Left ventricle myocardium inferior (tissue), 1 donor: ENCODE measurements at regions not wholly inside any gene's neighbourhood (a gene's known extent, or its start where the extent isn't known, plus 50 kb on each side); places are given as distances from the start of the nearest gene placed in this dataset.

Experiments
- DNase-seq: peaks from one replicate; pipeline ENCODE4 v3.0.0-alpha.2; 2020
- H3K27ac ChIP-seq: fragments of 200-600 bp; replicated peaks from 2 replicates; pipeline ENCODE4 v1.8.0; 2021
- H3K27me3 ChIP-seq: fragments of 200-600 bp; 2 replicates; pipeline ENCODE4 v1.8.0; 2021; ENCODE audit warnings: low read depth
- H3K36me3 ChIP-seq: fragments of 200-600 bp; 2 replicates; pipeline ENCODE4 v1.8.0; 2021
- H3K4me1 ChIP-seq: fragments of 200-600 bp; 2 replicates; pipeline ENCODE4 v1.8.0; 2021
- H3K4me3 ChIP-seq: fragments of 200-600 bp; 2 replicates; pipeline ENCODE4 v1.8.0; 2021; ENCODE audit warnings: mild to moderate bottlenecking, moderate library complexity
- H3K9me3 ChIP-seq: fragments of 200-600 bp; replicated peaks from 2 replicates; pipeline ENCODE4 v1.8.0; 2021
- CTCF ChIP-seq: fragments of 200-600 bp; IDR thresholded peaks from 2 replicates; pipeline ENCODE4 v1.8.0; 2021; ENCODE audit warnings: antibody characterized with exemption, mild to moderate bottlenecking, borderline replicate concordance
- intact Hi-C: fragments of 100-400 bp; cut with micrococcal nuclease; formaldehyde crosslinking; loops from one replicate; pipeline ENCODE4 v1.11.0; 2022
- donor health status: DM: no; HTN: yes; CAD: no; lungs with severe emphysema.

DNA sequence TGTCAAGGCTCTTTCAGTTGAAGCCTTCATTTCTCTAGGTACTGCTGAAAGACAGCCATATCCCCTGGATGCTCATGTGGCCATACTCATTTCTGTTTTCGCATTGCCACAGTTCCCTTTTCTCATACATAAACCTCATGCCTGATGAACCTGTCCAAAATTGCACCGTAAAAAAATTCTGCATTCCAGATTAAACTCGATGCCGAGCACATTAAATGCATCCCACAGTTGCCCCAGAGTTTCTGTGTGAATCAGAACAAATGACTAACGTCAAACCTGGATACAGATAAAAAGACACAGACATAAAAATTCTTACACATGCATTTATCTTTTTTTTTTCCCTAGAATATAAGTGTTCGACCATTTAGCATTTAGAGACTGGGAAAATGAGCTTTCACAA is 288.2 kb downstream of the COG6 start:
- no peak overlapping the region for H3K27ac ChIP-seq
- H3K4me3 ChIP-seq: no peak overlapping the region
- intact Hi-C loops: no loop called here
- H3K27me3 ChIP-seq: no peaks in the 10 kb centered on the region
- TF ChIP-seq CTCF: no peak
- H3K4me1 ChIP-seq: peaks cover 20% of the 10 kb centered on the region
- H3K36me3 ChIP-seq: no peaks in the 10 kb centered on the region
- no peaks in the 10 kb centered on the region for H3K9me3 ChIP-seq
- DNase-seq: no peak

- DNase-seq: no peak
- H3K27me3 ChIP-seq: no peaks in the 10 kb centered on the region
- H3K4me3 ChIP-seq: no peak overlapping the region
- intact Hi-C loops: no loop called here
- TF ChIP-seq CTCF: no peak
- H3K4me1 ChIP-seq: peaks cover 20% of the 10 kb centered on the region
- no peak overlapping the region for H3K27ac ChIP-seq
- no peaks in the 10 kb centered on the region for H3K9me3 ChIP-seq
- no peaks in the 10 kb centered on the region for H3K36me3 ChIP-seq
Observed at GRCh38 chr13:39945226-39945625, 289.8 kb downstream of the COG6 start.

GRCh38 chr13:39946769-39947168 is 291.3 kb downstream of the COG6 start:
- no peak overlapping the region for H3K4me3 ChIP-seq
- intact Hi-C loops: no loop called here

DNA sequence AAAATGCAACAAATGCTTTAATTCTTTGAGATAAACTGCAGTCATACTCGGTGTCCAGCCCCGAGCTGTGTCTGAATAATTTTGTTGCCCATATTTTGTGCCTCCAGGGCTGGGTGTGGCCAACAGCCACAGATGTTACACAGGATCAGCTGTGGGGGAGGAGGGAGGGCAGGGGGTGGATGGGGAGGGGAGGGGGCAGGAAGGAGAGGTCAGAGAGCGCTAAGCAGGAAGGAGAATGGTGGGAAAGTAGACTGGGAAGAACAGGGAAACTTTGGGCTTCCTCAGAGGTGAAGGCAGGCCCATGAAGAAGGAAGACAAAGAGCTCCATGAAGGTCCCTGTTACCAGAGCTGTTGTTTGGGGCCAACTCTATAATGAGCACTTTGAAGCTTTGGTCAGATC is 295.8 kb downstream of the COG6 start:
- Histone ChIP-seq H3K27me3 (no peaks in the 10 kb centered on the region), H3K27ac (no peak overlapping the region), H3K4me3 (no peak overlapping the region), H3K9me3 (no peaks in the 10 kb centered on the region), H3K4me1 (peaks cover 21% of the 10 kb centered on the region), H3K36me3 (no peaks in the 10 kb centered on the region)
- no peak for TF ChIP-seq CTCF
- intact Hi-C loops: loop anchor here (10.0 kb wide), 1 partner anchor 734 kb away; no protein-coding TSS in a partner anchor
- no peak for DNase-seq

More at GRCh38 chr13:39946769-39947168, 291.3 kb downstream of the COG6 start:
- TF ChIP-seq CTCF: no peak
- Histone ChIP-seq H3K27me3 (no peaks in the 10 kb centered on the region), H3K27ac (no peak overlapping the region), H3K4me1 (peaks cover 19% of the 10 kb centered on the region), H3K9me3 (no peaks in the 10 kb centered on the region), H3K36me3 (no peaks in the 10 kb centered on the region)
- no peak for DNase-seq

GRCh38 chr13:39952249-39953233 is 297.1 kb downstream of the COG6 start:
- Histone ChIP-seq H3K9me3 (no peaks in the 10 kb centered on the region), H3K27me3 (no peaks in the 10 kb centered on the region), H3K4me3 (no peak overlapping the region), H3K4me1 (peaks cover 21% of the 10 kb centered on the region), H3K27ac (peak overlapping the region; percentile 32), H3K36me3 (no peaks in the 10 kb centered on the region)
- intact Hi-C loops: loop anchor here (10.0 kb wide), 1 partner anchor 732 kb away; no protein-coding TSS in a partner anchor
- no peak for TF ChIP-seq CTCF
- DNase-seq: no peak
